Fibroblast of pulmonary artery (primary cell): ENCODE measurements at regions not wholly inside any gene's neighbourhood (a gene's known extent, or its start where the extent isn't known, plus 50 kb on each side); places are given as distances from the start of the nearest gene placed in this dataset.
"Not testable (repeated sequence)": the region's sequence is repeated elsewhere in the genome, so short reads cannot be mapped to it uniquely, and the experiment has no call there.

Experiments
- DNase-seq: peaks from one replicate; pipeline ENCODE4 v3.0.0-alpha.2; 2010; ENCODE audit warnings: low read depth
- H3K4me3 ChIP-seq: replicated peaks from 2 replicates; pipeline ENCODE4 v1.5.1; 2011; ENCODE audit warnings: low read depth, mild to moderate bottlenecking, control low read depth, low read length, moderate library complexity
- CTCF ChIP-seq: IDR thresholded peaks from 2 replicates; pipeline ENCODE4 v1.5.1; 2011; ENCODE audit warnings: mild to moderate bottlenecking, control low read depth, low read length, inconsistent platforms; ENCODE audit errors: missing control alignments

GRCh38 chr16:31676731-31677130, 149.0 kb downstream of the AHSP start:
- no peak for TF ChIP-seq CTCF
- H3K4me3 ChIP-seq: no peak overlapping the region
- no peak for DNase-seq

DNA sequence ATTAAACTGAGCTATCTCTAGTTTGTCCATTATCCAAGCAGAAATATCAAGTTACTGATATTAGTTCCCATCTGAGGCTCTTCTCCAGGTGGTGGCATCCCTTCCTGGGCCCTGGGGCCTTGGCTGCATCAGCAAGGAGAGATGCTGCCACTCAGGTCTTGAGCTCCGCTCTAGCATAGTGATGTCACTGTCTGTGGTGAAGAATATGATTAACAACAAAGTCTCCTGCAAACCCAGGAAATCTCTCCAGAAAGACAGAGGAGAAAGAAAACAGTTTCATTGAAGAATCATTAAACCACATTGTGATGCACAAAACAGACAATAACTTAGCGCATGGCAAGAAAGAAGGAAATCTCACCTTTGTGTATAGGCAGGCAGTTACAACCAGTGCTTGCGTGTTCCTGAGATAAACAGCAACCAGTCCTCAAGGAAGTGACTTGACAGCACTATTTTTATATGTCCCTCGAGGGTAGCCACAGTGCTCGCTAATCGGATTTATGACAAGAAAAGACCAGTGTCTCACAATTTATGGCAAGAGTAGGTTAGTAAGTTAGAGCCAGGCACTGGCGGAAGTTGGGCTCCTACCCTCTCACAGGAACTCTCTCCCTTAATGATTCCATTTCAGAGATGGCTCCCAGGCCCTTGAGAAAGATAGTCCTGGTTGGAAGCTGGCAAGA, 151.1 kb downstream of the AHSP start:
- TF ChIP-seq CTCF: no peak
- H3K4me3 ChIP-seq: no peak overlapping the region
- no peak for DNase-seq

DNA sequence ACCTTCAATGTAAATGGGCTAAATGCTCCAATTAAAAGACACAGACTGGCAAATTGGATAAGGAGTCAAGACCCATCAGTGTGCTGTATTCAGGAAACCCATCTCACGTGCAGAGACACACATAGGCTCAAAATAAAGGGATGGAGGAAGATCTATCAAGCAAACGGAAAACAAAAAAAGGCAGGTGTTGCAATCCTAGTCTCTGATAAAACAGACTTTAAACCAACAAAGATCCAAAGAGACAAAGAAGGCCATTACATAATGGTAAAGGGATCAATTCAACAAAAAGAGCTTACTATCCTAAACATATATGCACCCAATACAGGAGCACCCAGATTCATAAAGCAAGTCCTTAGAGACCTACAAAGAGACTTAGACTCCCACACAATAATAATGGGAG, 161.6 kb downstream of the AHSP start:
- not testable (repeated sequence) for DNase-seq, H3K4me3 ChIP-seq

GRCh38 chr16:31692338-31692737, 164.6 kb downstream of the AHSP start:
- H3K4me3 ChIP-seq, DNase-seq: not testable (repeated sequence)

GRCh38 chr16:31693733-31694132, 166.0 kb downstream of the AHSP start:
- no peak for TF ChIP-seq CTCF
- no peak for DNase-seq
- H3K4me3 ChIP-seq: no peak overlapping the region

- no peak for DNase-seq
- no peak overlapping the region for H3K4me3 ChIP-seq
- no peak for TF ChIP-seq CTCF
Observed at GRCh38 chr16:31694461-31694860, 166.8 kb downstream of the AHSP start.

DNA sequence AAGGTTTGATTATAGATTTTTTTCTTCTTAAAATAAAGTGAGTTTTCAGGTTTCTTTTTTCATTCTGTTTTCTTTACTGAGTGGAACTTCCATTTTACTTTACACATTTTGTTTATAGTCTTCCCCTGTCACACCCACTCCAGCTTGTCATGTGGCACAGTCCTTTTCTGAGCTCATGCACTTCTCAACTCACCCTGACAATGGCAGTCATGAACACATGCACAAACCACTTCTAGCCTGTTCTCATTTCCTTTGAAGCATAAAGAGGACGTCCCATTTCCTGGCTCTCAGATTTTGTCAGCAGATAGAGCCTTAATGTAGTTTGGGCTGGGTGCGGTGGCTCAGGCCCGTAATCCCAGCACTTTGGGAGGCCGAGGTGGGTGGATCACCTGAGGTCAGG, 168.0 kb downstream of the AHSP start:
- TF ChIP-seq CTCF: no peak
- DNase-seq: no peak
- H3K4me3 ChIP-seq: no peak overlapping the region

- DNase-seq: peak; percentile 66
- peak; percentile 79 for TF ChIP-seq CTCF
- H3K4me3 ChIP-seq: no peak overlapping the region
Observed at GRCh38 chr16:31696968-31697743, 169.5 kb downstream of the AHSP start.
